Epithelial cell of esophagus (primary cell): ENCODE measurements at regions not wholly inside any gene's neighbourhood (a gene's known extent, or its start where the extent isn't known, plus 50 kb on each side); places are given as distances from the start of the nearest gene placed in this dataset.

Experiments used
- DNase-seq: peaks from one replicate; pipeline ENCODE4 v3.0.0; 2010; ENCODE audit warnings: low read depth
- H3K4me3 ChIP-seq: 2 replicates; pipeline ENCODE4 v1.5.1; 2011; ENCODE audit warnings: mild to moderate bottlenecking, low read length, control low read depth
- CTCF ChIP-seq: IDR thresholded peaks from 2 replicates; pipeline ENCODE4 v1.5.1; 2011; ENCODE audit warnings: low read depth, mild to moderate bottlenecking, low read length, control low read depth, inconsistent platforms; ENCODE audit not compliant: insufficient read depth; ENCODE audit errors: missing control alignments

GRCh38 chr10:7473474-7473873 is 62.6 kb upstream of the SFMBT2 start:
- H3K4me3 ChIP-seq = no peak overlapping the region
- no peak for DNase-seq
- TF ChIP-seq CTCF = no peak

GRCh38 chr10:7471720-7472367 is 61.0 kb upstream of the SFMBT2 start:
- H3K4me3 ChIP-seq = no peak overlapping the region
- DNase-seq = no peak
- no peak for TF ChIP-seq CTCF

GRCh38 chr10:7470371-7470770 is 59.5 kb upstream of the SFMBT2 start:
- no peak for DNase-seq
- no peak for TF ChIP-seq CTCF

GRCh38 chr10:7467031-7467667 is 56.3 kb upstream of the SFMBT2 start:
- TF ChIP-seq CTCF = no peak
- no peak for DNase-seq
- H3K4me3 ChIP-seq = no peak overlapping the region

More at GRCh38 chr10:7470371-7470770, 59.5 kb upstream of the SFMBT2 start:
- H3K4me3 ChIP-seq = no peak overlapping the region

GRCh38 chr10:7464691-7465090 is 53.9 kb upstream of the SFMBT2 start:
- H3K4me3 ChIP-seq = no peak overlapping the region
- DNase-seq = no peak
- TF ChIP-seq CTCF = no peak
